Bronchial epithelial cell (primary cell): ENCODE measurements at regions not wholly inside any gene's neighbourhood (a gene's known extent, or its start where the extent isn't known, plus 50 kb on each side); places are given as distances from the start of the nearest gene placed in this dataset.

Experiments
- DNase-seq: peaks from one replicate; pipeline ENCODE4 v3.0.0-alpha.2; 2010; ENCODE audit warnings: low read depth
- FAIRE-seq: peaks from 2 replicates; lab custom pipeline; 2011; peaks lifted over from hg19 to GRCh38; lab: Jason Lieb, UNC
- H3K27me3 ChIP-seq: 2 replicates; pipeline ENCODE4 v1.5.1; 2011; ENCODE audit warnings: low read length; ENCODE audit not compliant: control insufficient read depth, insufficient read depth
- H3K36me3 ChIP-seq: 2 replicates; pipeline ENCODE4 v1.5.1; 2011; ENCODE audit warnings: low read length; ENCODE audit not compliant: control insufficient read depth, insufficient read depth
- H3K4me3 ChIP-seq: 2 replicates; pipeline ENCODE4 v1.5.1; 2011; ENCODE audit warnings: mild to moderate bottlenecking, low read depth, low read length, control low read depth
- CTCF ChIP-seq: IDR thresholded peaks from 2 replicates; pipeline ENCODE4 v1.5.1; 2011; ENCODE audit warnings: mild to moderate bottlenecking, moderate library complexity, low read length, control low read depth, inconsistent platforms; ENCODE audit not compliant: insufficient read depth, severe bottlenecking

GRCh38 chr2:12091201-12091806, 344.9 kb downstream of the LPIN1 start:
- peak; percentile 49 for DNase-seq
- TF ChIP-seq CTCF: no peak
- Histone ChIP-seq H3K4me3 (no peak overlapping the region), H3K36me3 (no peaks in the 10 kb centered on the region), H3K27me3 (no peaks in the 10 kb centered on the region)
- no peak for FAIRE-seq

- Histone ChIP-seq H3K4me3 (no peak overlapping the region), H3K36me3 (no peaks in the 10 kb centered on the region), H3K27me3 (no peaks in the 10 kb centered on the region)
- no peak for DNase-seq
- TF ChIP-seq CTCF: no peak
- no peak for FAIRE-seq
Observed at GRCh38 chr2:12094134-12094533, 347.7 kb downstream of the LPIN1 start.

- Histone ChIP-seq H3K36me3 (no peaks in the 10 kb centered on the region), H3K27me3 (no peaks in the 10 kb centered on the region), H3K4me3 (no peak overlapping the region)
- TF ChIP-seq CTCF: no peak
- no peak for FAIRE-seq
- no peak for DNase-seq
Observed at GRCh38 chr2:12096051-12096787, 349.8 kb downstream of the LPIN1 start.

- Histone ChIP-seq H3K4me3 (no peak overlapping the region), H3K36me3 (no peaks in the 10 kb centered on the region), H3K27me3 (no peaks in the 10 kb centered on the region)
- FAIRE-seq: no peak
- DNase-seq: no peak
- TF ChIP-seq CTCF: no peak
Observed at GRCh38 chr2:12096788-12097449, 350.5 kb downstream of the LPIN1 start.

- no peak for TF ChIP-seq CTCF
- FAIRE-seq: no peak
- Histone ChIP-seq H3K4me3 (no peak overlapping the region), H3K27me3 (no peaks in the 10 kb centered on the region), H3K36me3 (no peaks in the 10 kb centered on the region)
- DNase-seq: peak; percentile 15
Observed at GRCh38 chr2:12097859-12098258, 351.4 kb downstream of the LPIN1 start.
